SK-N-SH (cell line): ENCODE measurements at regions not wholly inside any gene's neighbourhood (a gene's known extent, or its start where the extent isn't known, plus 50 kb on each side); places are given as distances from the start of the nearest gene placed in this dataset.
"Not testable (repeated sequence)": the region's sequence is repeated elsewhere in the genome, so short reads cannot be mapped to it uniquely, and the experiment has no call there.

ENCODE experiments used
- POLR2AphosphoS5 ChIP-seq: IDR thresholded peaks from 2 replicates; pipeline ENCODE4 v1.6.1; 2012; ENCODE audit warnings: low read depth, low read length
- TAF1 ChIP-seq: IDR thresholded peaks from 2 replicates; pipeline ENCODE4 v1.6.1; 2012; ENCODE audit warnings: low read depth, mild to moderate bottlenecking, low read length, moderate library complexity, borderline replicate concordance
- TF ChIP-seq, protein P1 (sequence below): fragments of 200-600 bp; sonication (generic); IDR thresholded peaks from 2 replicates; pipeline ENCODE4 v1.6.1; 2017; ENCODE audit warnings: antibody characterized with exemption, mild to moderate bottlenecking, moderate library complexity
- TF ChIP-seq, protein P2 (sequence below): IDR thresholded peaks from 2 replicates; pipeline ENCODE4 v1.6.1; 2012; ENCODE audit warnings: mild to moderate bottlenecking, low read depth, low read length, moderate library complexity

DNA sequence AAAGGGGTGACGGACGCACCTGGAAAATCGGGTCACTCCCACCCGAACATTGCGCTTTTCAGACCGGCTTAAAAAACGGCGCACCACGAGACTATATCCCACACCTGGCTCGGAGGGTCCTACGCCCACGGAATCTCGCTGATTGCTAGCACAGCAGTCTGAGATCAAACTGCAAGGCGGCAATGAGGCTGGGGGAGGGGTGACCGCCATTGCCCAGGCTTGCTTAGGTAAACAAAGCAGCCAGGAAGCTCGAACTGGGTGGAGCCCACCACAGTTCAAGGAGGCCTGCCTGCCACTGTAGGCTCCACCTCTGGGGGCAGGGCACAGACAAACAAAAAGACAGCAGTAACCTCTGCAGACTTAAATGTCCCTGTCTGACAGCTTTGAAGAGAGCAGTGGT lies 342.0 kb upstream of the PKN2 start:
- TF ChIP-seq, protein P1, sequence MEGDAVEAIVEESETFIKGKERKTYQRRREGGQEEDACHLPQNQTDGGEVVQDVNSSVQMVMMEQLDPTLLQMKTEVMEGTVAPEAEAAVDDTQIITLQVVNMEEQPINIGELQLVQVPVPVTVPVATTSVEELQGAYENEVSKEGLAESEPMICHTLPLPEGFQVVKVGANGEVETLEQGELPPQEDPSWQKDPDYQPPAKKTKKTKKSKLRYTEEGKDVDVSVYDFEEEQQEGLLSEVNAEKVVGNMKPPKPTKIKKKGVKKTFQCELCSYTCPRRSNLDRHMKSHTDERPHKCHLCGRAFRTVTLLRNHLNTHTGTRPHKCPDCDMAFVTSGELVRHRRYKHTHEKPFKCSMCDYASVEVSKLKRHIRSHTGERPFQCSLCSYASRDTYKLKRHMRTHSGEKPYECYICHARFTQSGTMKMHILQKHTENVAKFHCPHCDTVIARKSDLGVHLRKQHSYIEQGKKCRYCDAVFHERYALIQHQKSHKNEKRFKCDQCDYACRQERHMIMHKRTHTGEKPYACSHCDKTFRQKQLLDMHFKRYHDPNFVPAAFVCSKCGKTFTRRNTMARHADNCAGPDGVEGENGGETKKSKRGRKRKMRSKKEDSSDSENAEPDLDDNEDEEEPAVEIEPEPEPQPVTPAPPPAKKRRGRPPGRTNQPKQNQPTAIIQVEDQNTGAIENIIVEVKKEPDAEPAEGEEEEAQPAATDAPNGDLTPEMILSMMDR, result not testable (repeated sequence)
- TF ChIP-seq, protein P2, sequence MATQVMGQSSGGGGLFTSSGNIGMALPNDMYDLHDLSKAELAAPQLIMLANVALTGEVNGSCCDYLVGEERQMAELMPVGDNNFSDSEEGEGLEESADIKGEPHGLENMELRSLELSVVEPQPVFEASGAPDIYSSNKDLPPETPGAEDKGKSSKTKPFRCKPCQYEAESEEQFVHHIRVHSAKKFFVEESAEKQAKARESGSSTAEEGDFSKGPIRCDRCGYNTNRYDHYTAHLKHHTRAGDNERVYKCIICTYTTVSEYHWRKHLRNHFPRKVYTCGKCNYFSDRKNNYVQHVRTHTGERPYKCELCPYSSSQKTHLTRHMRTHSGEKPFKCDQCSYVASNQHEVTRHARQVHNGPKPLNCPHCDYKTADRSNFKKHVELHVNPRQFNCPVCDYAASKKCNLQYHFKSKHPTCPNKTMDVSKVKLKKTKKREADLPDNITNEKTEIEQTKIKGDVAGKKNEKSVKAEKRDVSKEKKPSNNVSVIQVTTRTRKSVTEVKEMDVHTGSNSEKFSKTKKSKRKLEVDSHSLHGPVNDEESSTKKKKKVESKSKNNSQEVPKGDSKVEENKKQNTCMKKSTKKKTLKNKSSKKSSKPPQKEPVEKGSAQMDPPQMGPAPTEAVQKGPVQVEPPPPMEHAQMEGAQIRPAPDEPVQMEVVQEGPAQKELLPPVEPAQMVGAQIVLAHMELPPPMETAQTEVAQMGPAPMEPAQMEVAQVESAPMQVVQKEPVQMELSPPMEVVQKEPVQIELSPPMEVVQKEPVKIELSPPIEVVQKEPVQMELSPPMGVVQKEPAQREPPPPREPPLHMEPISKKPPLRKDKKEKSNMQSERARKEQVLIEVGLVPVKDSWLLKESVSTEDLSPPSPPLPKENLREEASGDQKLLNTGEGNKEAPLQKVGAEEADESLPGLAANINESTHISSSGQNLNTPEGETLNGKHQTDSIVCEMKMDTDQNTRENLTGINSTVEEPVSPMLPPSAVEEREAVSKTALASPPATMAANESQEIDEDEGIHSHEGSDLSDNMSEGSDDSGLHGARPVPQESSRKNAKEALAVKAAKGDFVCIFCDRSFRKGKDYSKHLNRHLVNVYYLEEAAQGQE, result not testable (repeated sequence)
- TF ChIP-seq POLR2AphosphoS5, TAF1: not testable (repeated sequence)
